Endothelial cell of umbilical vein (primary cell): ENCODE measurements at regions not wholly inside any gene's neighbourhood (a gene's known extent, or its start where the extent isn't known, plus 50 kb on each side); places are given as distances from the start of the nearest gene placed in this dataset.

ENCODE experiments used
- BruUV-seq: library from RNA; stranded (reverse); fragments of 400-500 nt; replicated peaks from 2 replicates; lab custom pipeline; 2021; lab: Mats Ljungman, UMichigan
- CTCF ChIA-PET: fragments of 300-600, 350-600 bp; sonication (Branson Sonifier 250); formaldehyde crosslinking; loops from one replicate; lab custom pipeline; 2021; ENCODE audit warnings: antibody characterized with exemption, inconsistent platforms; lab: Charles Lee
- POLR2A ChIA-PET: fragments of 300-600, 350-600 bp; sonication (Branson Sonifier 250); formaldehyde crosslinking; loops from one replicate; lab custom pipeline; 2021; ENCODE audit warnings: antibody characterized with exemption, inconsistent platforms; lab: Charles Lee
- DNase-seq: peaks from one replicate; pipeline ENCODE4 v3.0.0-alpha.2; 2011; ENCODE audit warnings: low read depth, low spot score
- FAIRE-seq: peaks from 2 replicates; lab custom pipeline; 2011; peaks lifted over from hg19 to GRCh38; lab: Jason Lieb, UNC
- H2AFZ ChIP-seq: 2 replicates; pipeline ENCODE4 v1.6.0; 2012; ENCODE audit warnings: low read depth, low read length, control low read depth, inconsistent platforms
- H3K27ac ChIP-seq: 2 replicates; pipeline ENCODE4 v1.5.1; 2011; ENCODE audit warnings: low read depth, mild to moderate bottlenecking, control low read depth, low read length, moderate library complexity; ENCODE audit not compliant: insufficient read depth
- H3K27me3 ChIP-seq, 2 experiments: 2 replicates each; pipeline versions ENCODE4 v1.6.0 to v1.6.1; 2011; ENCODE audit warnings: low read length in 2 of 2, mixed read lengths in 1 of 2; ENCODE audit not compliant: control insufficient read depth in 2 of 2, insufficient read depth in 2 of 2
- H3K36me3 ChIP-seq, 2 experiments: 2 replicates in 1 of 2; 3 replicates in 1 of 2; pipeline ENCODE4 v1.5.1; 2011; ENCODE audit warnings: low read length in 2 of 2, mild to moderate bottlenecking in 1 of 2, moderate library complexity in 1 of 2; ENCODE audit not compliant: control insufficient read depth in 2 of 2, insufficient read depth in 2 of 2; ENCODE audit errors: extremely low read depth in 1 of 2
- H3K4me1 ChIP-seq: 3 replicates; pipeline ENCODE4 v1.5.1; 2011; ENCODE audit warnings: mild to moderate bottlenecking, low read length; ENCODE audit not compliant: control insufficient read depth, insufficient read depth; ENCODE audit errors: extremely low read depth
- H3K4me2 ChIP-seq: 2 replicates; pipeline ENCODE4 v1.6.1; 2011; ENCODE audit warnings: low read length, control low read depth, mixed read lengths; ENCODE audit not compliant: insufficient read depth
- H3K4me3 ChIP-seq, 3 experiments: fragments of 200-600 bp in 1 of 3; sonication (generic), shearing (Covaris generic) in 1 of 3; replicated peaks in 1 of 3; 2 replicates each; pipeline ENCODE4 v1.5.1; 2011 to 2016; ENCODE audit warnings: control low read depth in 3 of 3, low read length in 3 of 3, mild to moderate bottlenecking in 2 of 3, inconsistent platforms in 1 of 3, low read depth in 1 of 3, moderate library complexity in 1 of 3; ENCODE audit not compliant: insufficient read depth in 1 of 3
- H3K79me2 ChIP-seq: 2 replicates; pipeline ENCODE4 v1.6.0; 2012; ENCODE audit warnings: low read length, inconsistent platforms; ENCODE audit not compliant: control insufficient read depth, insufficient read depth
- H3K9ac ChIP-seq: replicated peaks from 2 replicates; pipeline ENCODE3; 2011; ENCODE audit warnings: low read length, control low read depth; ENCODE audit not compliant: insufficient read depth; ENCODE audit errors: extremely low read depth
- H3K9me1 ChIP-seq: replicated peaks from 3 replicates; pipeline ENCODE4 v1.6.0; 2011; ENCODE audit warnings: mild to moderate bottlenecking, low read length; ENCODE audit not compliant: control insufficient read depth, insufficient read depth; ENCODE audit errors: extremely low read depth
- H3K9me3 ChIP-seq: replicated peaks from 2 replicates; pipeline ENCODE4 v1.5.1; 2012; ENCODE audit warnings: low read length, inconsistent platforms; ENCODE audit not compliant: control insufficient read depth, insufficient read depth
- H4K20me1 ChIP-seq: replicated peaks from 2 replicates; pipeline ENCODE3; 2011; ENCODE audit warnings: mild to moderate bottlenecking, low read length; ENCODE audit not compliant: control insufficient read depth, insufficient read depth; ENCODE audit errors: extremely low read depth
- EZH2 ChIP-seq: IDR thresholded peaks from 2 replicates; pipeline ENCODE4 v1.6.1; 2012; ENCODE audit warnings: borderline replicate concordance, low read depth, mild to moderate bottlenecking, moderate library complexity, low read length, inconsistent platforms; ENCODE audit not compliant: severe bottlenecking
- GATA2 ChIP-seq: IDR thresholded peaks from 2 replicates; pipeline ENCODE4 v1.7.0; 2011; ENCODE audit warnings: low read depth, mild to moderate bottlenecking, moderate library complexity, mixed read lengths, low read length; ENCODE audit not compliant: insufficient read length, insufficient read depth
- MYC ChIP-seq: IDR thresholded peaks from one replicate; pipeline ENCODE4 v1.6.1; 2011; ENCODE audit warnings: mild to moderate bottlenecking, low read depth, low read length
- POLR2A ChIP-seq: IDR thresholded peaks from 2 replicates; pipeline ENCODE4 v1.6.1; 2012; ENCODE audit warnings: low read depth, mild to moderate bottlenecking, control low read depth, low read length
- POLR2AphosphoS5 ChIP-seq: IDR thresholded peaks from 2 replicates; pipeline ENCODE4 v1.6.1; 2012; ENCODE audit warnings: low read depth, mild to moderate bottlenecking, control low read depth, low read length, moderate library complexity; ENCODE audit not compliant: insufficient read depth
- dilution Hi-C: fragments of 300-500 bp; cut with MboI; formaldehyde crosslinking; loops from one replicate; pipeline ENCODE4 v1.15.0; 2019; ENCODE audit warnings: low sequenced_read_pairs; ENCODE audit not compliant: extremely low pct_ligation_motif_present
- intact Hi-C: fragments of 100-400 bp; cut with micrococcal nuclease; formaldehyde crosslinking; loops from one replicate; pipeline ENCODE4 v1.10.0; 2022
- TF ChIP-seq, protein P1 (sequence below): IDR thresholded peaks from 2 replicates; pipeline ENCODE4 v1.6.1; 2011; ENCODE audit not compliant: insufficient read depth, insufficient read length
- TF ChIP-seq, protein P2 (sequence below), 2 donors: IDR thresholded peaks; 1 replicate in 1 of 2; 2 replicates in 1 of 2; pipeline ENCODE4 v1.5.1; 2011; ENCODE audit warnings: low read length in 2 of 2, mild to moderate bottlenecking in 2 of 2, moderate library complexity in 2 of 2, control low read depth in 1 of 2, inconsistent platforms in 1 of 2, low read depth in 1 of 2; ENCODE audit not compliant: insufficient read depth in 1 of 2; ENCODE audit errors: extremely low read depth in 1 of 2

DNA sequence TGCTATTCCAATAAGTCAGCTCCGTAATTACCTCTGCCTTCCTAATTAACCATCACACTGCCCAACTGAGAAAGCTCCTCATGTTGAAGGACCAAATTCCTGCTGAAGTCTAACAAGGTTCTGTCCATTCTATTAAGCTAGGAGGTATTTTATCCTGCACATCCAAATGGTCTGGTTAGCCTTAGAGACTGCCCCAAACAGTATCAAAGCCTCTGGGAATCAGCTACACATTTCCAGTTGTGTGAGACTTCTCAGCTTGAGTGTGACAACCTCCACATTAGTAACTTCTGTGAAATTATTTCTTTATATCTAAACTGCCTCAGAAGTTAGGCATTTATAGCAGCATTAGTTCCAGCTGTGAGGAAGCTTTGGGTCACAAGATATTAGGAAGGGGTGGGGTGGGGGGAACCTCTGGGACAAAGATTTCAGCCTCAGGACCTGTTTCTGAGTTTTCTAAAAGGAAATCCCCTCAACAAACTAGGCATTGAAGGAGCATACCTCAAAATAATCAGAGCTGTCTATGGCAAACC is 150.5 kb upstream of the DUSP10 start:
- dilution Hi-C loops: no loop called here
- no TSS peak for BruUV-seq
- Histone ChIP-seq H3K79me2 (no peaks in the 10 kb centered on the region), H3K36me3 (no peaks in the 10 kb centered on the region), H3K27ac (no peak overlapping the region), H3K9me3 (no peaks in the 10 kb centered on the region), H4K20me1 (no peaks in the 10 kb centered on the region), H2AFZ (no peak overlapping the region), H3K9me1 (no peaks in the 10 kb centered on the region), H3K4me3 (no peak overlapping the region), H3K4me1 (no peaks in the 10 kb centered on the region), H3K27me3 (peaks cover 0 to 8% of the 10 kb centered on the region in 2 experiments), H3K9ac (no peak overlapping the region), H3K4me2 (no peak overlapping the region)
- POLR2A ChIA-PET: interaction anchor here (0.5 kb wide), 1 partner anchor 30 kb away, joined by 3 read pairs; no protein-coding TSS in a partner anchor
- no peak for TF ChIP-seq GATA2
- no peak for TF ChIP-seq POLR2AphosphoS5
- TF ChIP-seq, protein P1, sequence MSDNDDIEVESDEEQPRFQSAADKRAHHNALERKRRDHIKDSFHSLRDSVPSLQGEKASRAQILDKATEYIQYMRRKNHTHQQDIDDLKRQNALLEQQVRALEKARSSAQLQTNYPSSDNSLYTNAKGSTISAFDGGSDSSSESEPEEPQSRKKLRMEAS: no peak
- no peak for TF ChIP-seq POLR2A
- TF ChIP-seq, protein P2, sequence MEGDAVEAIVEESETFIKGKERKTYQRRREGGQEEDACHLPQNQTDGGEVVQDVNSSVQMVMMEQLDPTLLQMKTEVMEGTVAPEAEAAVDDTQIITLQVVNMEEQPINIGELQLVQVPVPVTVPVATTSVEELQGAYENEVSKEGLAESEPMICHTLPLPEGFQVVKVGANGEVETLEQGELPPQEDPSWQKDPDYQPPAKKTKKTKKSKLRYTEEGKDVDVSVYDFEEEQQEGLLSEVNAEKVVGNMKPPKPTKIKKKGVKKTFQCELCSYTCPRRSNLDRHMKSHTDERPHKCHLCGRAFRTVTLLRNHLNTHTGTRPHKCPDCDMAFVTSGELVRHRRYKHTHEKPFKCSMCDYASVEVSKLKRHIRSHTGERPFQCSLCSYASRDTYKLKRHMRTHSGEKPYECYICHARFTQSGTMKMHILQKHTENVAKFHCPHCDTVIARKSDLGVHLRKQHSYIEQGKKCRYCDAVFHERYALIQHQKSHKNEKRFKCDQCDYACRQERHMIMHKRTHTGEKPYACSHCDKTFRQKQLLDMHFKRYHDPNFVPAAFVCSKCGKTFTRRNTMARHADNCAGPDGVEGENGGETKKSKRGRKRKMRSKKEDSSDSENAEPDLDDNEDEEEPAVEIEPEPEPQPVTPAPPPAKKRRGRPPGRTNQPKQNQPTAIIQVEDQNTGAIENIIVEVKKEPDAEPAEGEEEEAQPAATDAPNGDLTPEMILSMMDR (IDR thresholded peaks at IDR 0.05; ENCODE audit: extremely low read depth in 1 of 2, insufficient read depth in 1 of 2, low read depth in 1 of 2, low read length in 2 of 2): no peak
- TF ChIP-seq EZH2: no peak
- no peak for TF ChIP-seq MYC
- CTCF ChIA-PET: interaction anchor here (0.8 to 2.4 kb wide), 7 partner anchors 10 to 628 kb away, joined by 3 to 14 read pairs (median 6); partner anchors contain the start of gene DUSP10
- intact Hi-C loops: no loop called here
- FAIRE-seq (no peak), DNase-seq (no peak)
